ENCODE measurements at regions not wholly inside any gene's neighbourhood (a gene's known extent, or its start where the extent isn't known, plus 50 kb on each side); places are given as distances from the start of the nearest gene placed in this dataset.
A peak's percentile ranks its signal among the peaks of the same experiment; 100 is the strongest.

DNA sequence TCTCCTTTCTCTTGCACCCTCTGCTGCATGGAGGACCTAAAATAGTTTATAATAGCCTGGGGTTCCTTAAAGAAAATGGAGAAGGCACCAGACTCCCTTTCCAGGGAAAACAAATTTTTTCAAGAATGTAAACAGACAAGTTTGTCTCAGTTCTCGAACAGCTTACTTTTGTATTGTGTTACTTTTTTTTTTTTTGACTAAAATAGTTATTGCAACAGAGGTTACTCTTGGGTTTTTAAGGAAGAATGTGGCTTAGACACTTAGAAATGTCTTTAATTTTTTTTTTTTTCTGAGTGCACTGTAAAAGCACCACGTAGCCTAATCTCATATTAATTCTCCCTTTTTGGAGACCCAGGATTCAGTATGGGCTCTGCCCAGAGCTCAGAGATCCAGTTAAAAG is 148.7 kb upstream of the CARMIL1 start:
- Histone ChIP-seq H3K9me3 (ENCODE audit: low read depth, low read length) (no peaks in the 10 kb centered on the region), H3K4me1 (ENCODE audit: insufficient read depth, low read length) (no peaks in the 10 kb centered on the region), H2AFZ (ENCODE audit: low read length) (no peak overlapping the region), H4K20me1 (ENCODE audit: insufficient read depth, low read length) (no peaks in the 10 kb centered on the region), H3K27ac (ENCODE audit: low read depth, low read length) (no peak overlapping the region), H3K36me3 (ENCODE audit: insufficient read depth, low read length) (no peaks in the 10 kb centered on the region), H3K27me3 (ENCODE audit: insufficient read depth, low read length) (no peaks in the 10 kb centered on the region), H3K79me2 (ENCODE audit: insufficient read depth, low read length) (no peaks in the 10 kb centered on the region), H3K4me2 (ENCODE audit: insufficient read depth, low read length) (no peak overlapping the region), H3K4me3 (ENCODE audit: insufficient read depth, low read length) (no peak overlapping the region)
- no peak for DNase-seq (ENCODE audit: insufficient read length, low spot score, missing footprints)
- TF ChIP-seq, protein P1, sequence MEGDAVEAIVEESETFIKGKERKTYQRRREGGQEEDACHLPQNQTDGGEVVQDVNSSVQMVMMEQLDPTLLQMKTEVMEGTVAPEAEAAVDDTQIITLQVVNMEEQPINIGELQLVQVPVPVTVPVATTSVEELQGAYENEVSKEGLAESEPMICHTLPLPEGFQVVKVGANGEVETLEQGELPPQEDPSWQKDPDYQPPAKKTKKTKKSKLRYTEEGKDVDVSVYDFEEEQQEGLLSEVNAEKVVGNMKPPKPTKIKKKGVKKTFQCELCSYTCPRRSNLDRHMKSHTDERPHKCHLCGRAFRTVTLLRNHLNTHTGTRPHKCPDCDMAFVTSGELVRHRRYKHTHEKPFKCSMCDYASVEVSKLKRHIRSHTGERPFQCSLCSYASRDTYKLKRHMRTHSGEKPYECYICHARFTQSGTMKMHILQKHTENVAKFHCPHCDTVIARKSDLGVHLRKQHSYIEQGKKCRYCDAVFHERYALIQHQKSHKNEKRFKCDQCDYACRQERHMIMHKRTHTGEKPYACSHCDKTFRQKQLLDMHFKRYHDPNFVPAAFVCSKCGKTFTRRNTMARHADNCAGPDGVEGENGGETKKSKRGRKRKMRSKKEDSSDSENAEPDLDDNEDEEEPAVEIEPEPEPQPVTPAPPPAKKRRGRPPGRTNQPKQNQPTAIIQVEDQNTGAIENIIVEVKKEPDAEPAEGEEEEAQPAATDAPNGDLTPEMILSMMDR (IDR thresholded peaks at IDR 0.05; ENCODE audit: extremely low read depth, low read depth, low read length): no peak

- TF ChIP-seq, protein P1 (IDR thresholded peaks at IDR 0.05; ENCODE audit: extremely low read depth, low read depth, low read length): no peak
- Histone ChIP-seq H4K20me1 (ENCODE audit: insufficient read depth, low read length) (no peaks in the 10 kb centered on the region), H3K4me1 (ENCODE audit: insufficient read depth, low read length) (peaks cover 17% of the 10 kb centered on the region), H3K4me2 (ENCODE audit: insufficient read depth, low read length) (no peak overlapping the region), H3K27me3 (ENCODE audit: insufficient read depth, low read length) (no peaks in the 10 kb centered on the region), H3K9me3 (ENCODE audit: low read depth, low read length) (no peaks in the 10 kb centered on the region), H3K27ac (ENCODE audit: low read depth, low read length) (no peak overlapping the region), H3K36me3 (ENCODE audit: insufficient read depth, low read length) (no peaks in the 10 kb centered on the region), H3K4me3 (ENCODE audit: insufficient read depth, low read length) (no peak overlapping the region), H2AFZ (ENCODE audit: low read length) (no peak overlapping the region), H3K79me2 (ENCODE audit: insufficient read depth, low read length) (peaks cover 2% of the 10 kb centered on the region)
- DNase-seq (ENCODE audit: insufficient read length, low spot score, missing footprints): no peak
Observed at GRCh38 chr6:25132934-25133333, 146.2 kb upstream of the CARMIL1 start.

DNA sequence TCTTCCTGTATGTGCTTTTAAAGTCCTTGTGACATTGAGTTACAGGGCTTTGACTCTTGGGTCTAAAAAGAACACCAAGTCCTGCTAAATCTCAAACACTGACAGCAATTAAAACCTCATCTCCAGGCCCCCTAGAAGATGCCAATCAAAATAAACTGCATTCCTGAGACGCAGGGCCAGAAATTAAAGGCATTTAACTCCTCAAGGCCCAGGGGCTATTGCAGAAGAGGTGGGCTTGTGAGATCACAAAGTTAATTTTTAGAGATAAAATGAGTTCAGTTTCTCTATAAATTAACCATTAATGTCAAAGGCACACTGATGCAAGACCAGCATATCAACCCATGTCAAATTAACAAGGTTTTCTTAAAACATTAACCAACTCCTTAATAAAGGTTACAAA is 145.6 kb upstream of the CARMIL1 start:
- Histone ChIP-seq H3K4me3 (ENCODE audit: insufficient read depth, low read length) (no peak overlapping the region), H2AFZ (ENCODE audit: low read length) (no peak overlapping the region), H3K27ac (ENCODE audit: low read depth, low read length) (no peak overlapping the region), H4K20me1 (ENCODE audit: insufficient read depth, low read length) (no peaks in the 10 kb centered on the region), H3K4me1 (ENCODE audit: insufficient read depth, low read length) (peaks cover 23% of the 10 kb centered on the region), H3K27me3 (ENCODE audit: insufficient read depth, low read length) (no peaks in the 10 kb centered on the region), H3K36me3 (ENCODE audit: insufficient read depth, low read length) (no peaks in the 10 kb centered on the region), H3K79me2 (ENCODE audit: insufficient read depth, low read length) (peaks cover 2% of the 10 kb centered on the region), H3K9me3 (ENCODE audit: low read depth, low read length) (no peaks in the 10 kb centered on the region), H3K4me2 (ENCODE audit: insufficient read depth, low read length) (no peak overlapping the region)
- no peak for DNase-seq (ENCODE audit: insufficient read length, low spot score, missing footprints)
- TF ChIP-seq, protein P1 (IDR thresholded peaks at IDR 0.05; ENCODE audit: extremely low read depth, low read depth, low read length): no peak

GRCh38 chr6:25136854-25137253 is 142.3 kb upstream of the CARMIL1 start:
- H4K20me1 ChIP-seq (ENCODE audit: insufficient read depth, low read length): no peaks in the 10 kb centered on the region
- peaks cover 30% of the 10 kb centered on the region for H3K4me1 ChIP-seq (ENCODE audit: insufficient read depth, low read length)
- peak overlapping the region; percentile 74 for H3K4me3 ChIP-seq (ENCODE audit: insufficient read depth, low read length)
- DNase-seq (ENCODE audit: insufficient read length, low spot score, missing footprints): peak; percentile 69
- H3K27me3 ChIP-seq (ENCODE audit: insufficient read depth, low read length): no peaks in the 10 kb centered on the region
- peaks cover 2% of the 10 kb centered on the region for H3K79me2 ChIP-seq (ENCODE audit: insufficient read depth, low read length)
- H2AFZ ChIP-seq (ENCODE audit: low read length): peak overlapping the region; percentile 82
- peak overlapping the region; percentile 41 for H3K27ac ChIP-seq (ENCODE audit: low read depth, low read length)
- H3K9me3 ChIP-seq (ENCODE audit: low read depth, low read length): no peaks in the 10 kb centered on the region
- TF ChIP-seq, protein P1 (IDR thresholded peaks at IDR 0.05; ENCODE audit: extremely low read depth, low read depth, low read length): no peak
- H3K36me3 ChIP-seq (ENCODE audit: insufficient read depth, low read length): no peaks in the 10 kb centered on the region
- H3K4me2 ChIP-seq (ENCODE audit: insufficient read depth, low read length): peak overlapping the region; percentile 99

Data from osteoblast (primary cell).